CD4-positive, alpha-beta T cell (primary cell): ENCODE measurements at regions not wholly inside any gene's neighbourhood (a gene's known extent, or its start where the extent isn't known, plus 50 kb on each side); places are given as distances from the start of the nearest gene placed in this dataset.
"Not testable (repeated sequence)": the region's sequence is repeated elsewhere in the genome, so short reads cannot be mapped to it uniquely, and the experiment has no call there.

ENCODE experiments used
- ATAC-seq: fragments of 200-7000 bp; cut with Tn5 transposase; one replicate; pipeline ENCODE4 v1.10.0; 2022; ENCODE audit warnings: mild to moderate bottlenecking; ENCODE audit not compliant: poor library complexity
- CTCF ChIA-PET: fragments of 350-600 bp; sonication (Branson Sonifier 250); formaldehyde crosslinking; loops from one replicate; lab custom pipeline; 2021; ENCODE audit warnings: antibody characterized with exemption, inconsistent platforms; lab: Charles Lee
- POLR2A ChIA-PET: fragments of 350-600 bp; sonication (Branson Sonifier 250); formaldehyde crosslinking; loops from one replicate; lab custom pipeline; 2021; ENCODE audit warnings: antibody characterized with exemption, inconsistent platforms; lab: Charles Lee
- DNase-seq, 14 experiments: peaks; one replicate each; pipeline ENCODE4 v3.0.0-alpha.2; 2013 to 2020; ENCODE audit warnings: mixed read lengths in 2 of 14
- H3K27ac ChIP-seq, 2 donors: one replicate each; pipeline versions ENCODE4 v1.5.1 to v1.7.0; 2013; ENCODE audit warnings: low read length in 2 of 2, low read depth in 1 of 2, mild to moderate bottlenecking in 1 of 2
- H3K27me3 ChIP-seq, 2 experiments: 1 replicate in 1 of 2; 2 replicates in 1 of 2; pipeline versions ENCODE4 v1.6.1 to v1.7.0; 2013; ENCODE audit warnings: low read length in 2 of 2, control low read depth in 1 of 2, mild to moderate bottlenecking in 1 of 2, moderate library complexity in 1 of 2; ENCODE audit not compliant: insufficient read depth in 2 of 2, control insufficient read depth in 1 of 2
- H3K36me3 ChIP-seq: one replicate; pipeline ENCODE4 v1.6.1; 2013; ENCODE audit warnings: low read length, control low read depth; ENCODE audit not compliant: insufficient read depth
- H3K4me1 ChIP-seq: one replicate; pipeline ENCODE4 v1.6.1; 2013; ENCODE audit warnings: low read length, control low read depth; ENCODE audit not compliant: insufficient read depth
- H3K4me3 ChIP-seq: one replicate; pipeline ENCODE4 v1.5.1; 2013; ENCODE audit warnings: mild to moderate bottlenecking, low read length, moderate library complexity
- H3K9me3 ChIP-seq, 2 experiments: 1 replicate in 1 of 2; 2 replicates in 1 of 2; pipeline versions ENCODE4 v1.6.1 to v1.7.0; 2013; ENCODE audit warnings: low read length in 2 of 2, mild to moderate bottlenecking in 2 of 2, control low read depth in 1 of 2, moderate library complexity in 1 of 2; ENCODE audit not compliant: control insufficient read depth in 1 of 2, insufficient read depth in 1 of 2
- H3K27ac Mint-ChIP-seq: one replicate; pipeline ENCODE4 v1.8.0; 2020; ENCODE audit warnings: mixed read lengths
- H3K27me3 Mint-ChIP-seq: one replicate; pipeline ENCODE4 v1.8.0; 2021; ENCODE audit warnings: mixed read lengths
- H3K36me3 Mint-ChIP-seq: one replicate; pipeline ENCODE4 v1.8.0; 2021; ENCODE audit warnings: low read depth, mixed read lengths
- H3K4me1 Mint-ChIP-seq: one replicate; pipeline ENCODE4 v1.8.0; 2021; ENCODE audit warnings: low read depth, mixed read lengths
- H3K4me3 Mint-ChIP-seq: one replicate; pipeline ENCODE4 v1.8.0; 2020; ENCODE audit warnings: mild to moderate bottlenecking, mixed read lengths
- H3K9me3 Mint-ChIP-seq: one replicate; pipeline ENCODE4 v1.8.0; 2020; ENCODE audit warnings: mixed read lengths
- CTCF ChIP-seq: fragments of 200-600 bp; IDR thresholded peaks from one replicate; pipeline ENCODE4 v1.8.0; 2022; ENCODE audit warnings: antibody characterized with exemption, mild to moderate bottlenecking
- intact Hi-C, 2 experiments: fragments of 100-400 bp; cut with DNase I in 1 of 2; cut with micrococcal nuclease in 1 of 2; formaldehyde crosslinking; loops; one replicate each; pipeline versions ENCODE4 v1.15.1 to v1.9.0; 2023 to 2025; cut with DNase I, micrococcal nuclease

GRCh38 chr21:15631342-15631741, 98.4 kb upstream of the USP25 start:
- no peaks in the 10 kb centered on the region for H3K27me3 Mint-ChIP-seq
- no peaks in the 10 kb centered on the region for H3K9me3 ChIP-seq

GRCh38 chr21:15634541-15634940, 95.2 kb upstream of the USP25 start:
- H3K4me1 ChIP-seq, H3K36me3 ChIP-seq, intact Hi-C loops, H3K27ac Mint-ChIP-seq, H3K4me1 Mint-ChIP-seq, H3K27ac ChIP-seq, CTCF ChIA-PET, POLR2A ChIA-PET, H3K9me3 ChIP-seq, H3K27me3 ChIP-seq, H3K27me3 Mint-ChIP-seq, H3K4me3 Mint-ChIP-seq, H3K4me3 ChIP-seq, H3K9me3 Mint-ChIP-seq, ATAC-seq, DNase-seq, H3K36me3 Mint-ChIP-seq: not testable (repeated sequence)

More at GRCh38 chr21:15631342-15631741, 98.4 kb upstream of the USP25 start:
- Mint-ChIP-seq H3K27ac (no peak overlapping the region), H3K4me1 (no peaks in the 10 kb centered on the region), H3K9me3 (no peaks in the 10 kb centered on the region), H3K4me3 (no peak overlapping the region), H3K36me3 (no peaks in the 10 kb centered on the region)
- DNase-seq = no peak
- no peak for TF ChIP-seq CTCF
- ChIA-PET CTCF (no interaction called here), POLR2A (no interaction called here)
- intact Hi-C loops = no loop called here
- Histone ChIP-seq H3K27me3 (no peaks in the 10 kb centered on the region), H3K27ac (no peak overlapping the region), H3K4me1 (no peaks in the 10 kb centered on the region), H3K4me3 (no peak overlapping the region), H3K36me3 (no peaks in the 10 kb centered on the region)
- ATAC-seq = no peak

- no peak overlapping the region for H3K4me3 Mint-ChIP-seq
- ChIA-PET CTCF (no interaction called here), POLR2A (no interaction called here)
- no peaks in the 10 kb centered on the region for H3K4me1 Mint-ChIP-seq
- no peak overlapping the region for H3K27ac Mint-ChIP-seq
- H3K27me3 Mint-ChIP-seq = no peaks in the 10 kb centered on the region
- intact Hi-C loops = no loop called here
- Histone ChIP-seq H3K9me3 (no peaks in the 10 kb centered on the region), H3K4me1 (no peaks in the 10 kb centered on the region), H3K27me3 (no peaks in the 10 kb centered on the region), H3K36me3 (no peaks in the 10 kb centered on the region), H3K4me3 (no peak overlapping the region), H3K27ac (no peak overlapping the region)
- no peaks in the 10 kb centered on the region for H3K9me3 Mint-ChIP-seq
- no peak for DNase-seq
- no peak for ATAC-seq
- H3K36me3 Mint-ChIP-seq = no peaks in the 10 kb centered on the region
- TF ChIP-seq CTCF = no peak
Observed at GRCh38 chr21:15638856-15639549, 90.8 kb upstream of the USP25 start.

- H3K4me3 Mint-ChIP-seq, ATAC-seq, H3K4me1 ChIP-seq, H3K36me3 Mint-ChIP-seq, H3K27me3 ChIP-seq, H3K36me3 ChIP-seq, H3K9me3 Mint-ChIP-seq, POLR2A ChIA-PET, H3K27ac Mint-ChIP-seq, H3K27me3 Mint-ChIP-seq, H3K4me1 Mint-ChIP-seq, H3K4me3 ChIP-seq, H3K27ac ChIP-seq, H3K9me3 ChIP-seq, intact Hi-C loops, DNase-seq: not testable (repeated sequence)
- CTCF ChIA-PET = interaction anchor here (0.5 kb wide), 1 partner anchor 294 kb away, joined by 3 read pairs; no protein-coding TSS in a partner anchor
Observed at GRCh38 chr21:15640113-15640512, 89.7 kb upstream of the USP25 start.
